ENCODE measurements at regions not wholly inside any gene's neighbourhood (a gene's known extent, or its start where the extent isn't known, plus 50 kb on each side); places are given as distances from the start of the nearest gene placed in this dataset.

DNA sequence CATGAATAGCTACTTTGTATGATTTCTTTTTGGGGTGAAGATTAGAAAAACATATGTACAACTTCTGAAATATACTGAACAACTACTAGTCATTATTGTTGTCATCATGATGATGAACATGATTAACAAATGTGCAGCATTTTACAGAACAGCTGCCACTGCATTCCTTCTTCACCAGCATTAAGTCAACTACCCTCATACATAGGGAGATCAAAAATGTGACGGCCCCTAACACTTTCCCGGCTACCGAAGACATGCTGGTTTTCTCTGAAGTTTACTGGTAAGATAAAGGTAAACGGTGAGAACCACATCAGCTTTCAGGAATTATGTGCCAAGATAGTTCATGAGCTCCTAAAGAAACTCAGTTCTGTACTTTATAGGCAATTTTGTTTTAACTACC, 121.0 kb upstream of the LRATD1 start:
- Histone ChIP-seq H3K36me3 (ENCODE audit: control insufficient read depth in 2 of 4, insufficient read depth in 4 of 4, low read length in 3 of 4) (no peaks in the 10 kb centered on the region), H3K27me3 (replicated peaks in 1 of 4; ENCODE audit: control insufficient read depth in 3 of 4, extremely low read depth in 1 of 4, insufficient read depth in 3 of 4, low read length in 3 of 4) (no peaks in the 10 kb centered on the region), H2BK15ac (ENCODE audit: low read length) (no peak overlapping the region), H4K5ac (ENCODE audit: insufficient read length, low read depth, low read length) (no peak overlapping the region), H3K18ac (ENCODE audit: extremely low read depth, low read length) (no peak overlapping the region), H3K4me3 (ENCODE audit: extremely low read depth in 1 of 4, insufficient read depth in 2 of 4, low read depth in 3 of 4, low read length in 4 of 4) (no peak overlapping the region), H3K27ac (ENCODE audit: low read depth, low read length) (no peak overlapping the region), H4K91ac (replicated peaks; ENCODE audit: insufficient read length, low read length) (no peak overlapping the region), H3K14ac (ENCODE audit: insufficient read length) (no peak overlapping the region), H3K23ac (ENCODE audit: insufficient read length) (no peak overlapping the region), H3K56ac (replicated peaks; ENCODE audit: insufficient read length, low read depth, low read length) (no peak overlapping the region), H3K9me3 (ENCODE audit: insufficient read depth in 2 of 2, low read depth in 1 of 2, low read length in 1 of 2) (peaks cover 13% of the 10 kb centered on the region in 2 experiments; a peak in 3 of 4 replicates), H3K79me2 (ENCODE audit: control insufficient read depth in 1 of 2, insufficient read depth in 2 of 2, low read length in 2 of 2) (no peaks in the 10 kb centered on the region), H2BK20ac (ENCODE audit: low read length) (no peak overlapping the region), H3K23me2 (ENCODE audit: low read depth, low read length) (no peaks in the 10 kb centered on the region), H3K4me2 (ENCODE audit: insufficient read depth in 1 of 2, low read depth in 2 of 2, low read length in 2 of 2) (no peak overlapping the region), H2AK5ac (ENCODE audit: low read depth, low read length) (no peak overlapping the region), H3K4ac (replicated peaks; ENCODE audit: insufficient read length, low read depth, low read length) (no peak overlapping the region), H2BK5ac (ENCODE audit: low read depth, low read length) (no peak overlapping the region), H3K79me1 (ENCODE audit: low read depth, low read length) (no peaks in the 10 kb centered on the region), H2BK12ac (ENCODE audit: low read depth, low read length) (no peak overlapping the region), H3K4me1 (replicated peaks in 1 of 4; ENCODE audit: control insufficient read depth in 3 of 4, insufficient read depth in 4 of 4, low read length in 3 of 4) (peaks cover 0 to 4% (median 0%) of the 10 kb centered on the region in 4 experiments; a peak in 2 of 7 replicates), H3K9ac (replicated peaks in 1 of 4; ENCODE audit: extremely low read depth in 1 of 4, low read depth in 3 of 4, low read length in 3 of 4) (no peak overlapping the region), H4K20me1 (replicated peaks in 1 of 2; ENCODE audit: control insufficient read depth in 1 of 2, insufficient read depth in 2 of 2, low read length in 2 of 2) (no peaks in the 10 kb centered on the region), H2AFZ (ENCODE audit: low read length) (no peak overlapping the region), H4K8ac (ENCODE audit: extremely low read depth, insufficient read depth, low read length) (no peak overlapping the region), H2BK120ac (replicated peaks; ENCODE audit: low read depth, low read length) (no peak overlapping the region)
- no peak for TF ChIP-seq FOSL1 (IDR thresholded peaks at IDR 0.05; ENCODE audit: insufficient read depth, low read depth, low read length)
- ChIA-PET POLR2A (ENCODE audit: partially characterized antibody) (no interaction called here), CTCF (ENCODE audit: partially characterized antibody) (no interaction called here)
- FAIRE-seq, result no peak
- DNase-seq (ENCODE audit: low read depth in 1 of 2, low spot score in 2 of 2), result no peak
- 74% methylated on average over 4 of the region's 4 CpGs; no CpG with 5 or more reads in 1 of the 2 experiments for WGBS, 2 experiments (ENCODE audit: extremely low coverage in 1 of 2, insufficient coverage in 1 of 2, insufficient read length in 1 of 2, insufficient replicate concordance in 2 of 2, low coverage in 1 of 2, low lambda C conversion rate in 2 of 2, missing lambda C conversion rate in 1 of 2)

Measured in H1 (cell line).